ENCODE measurements at regions not wholly inside any gene's neighbourhood (a gene's known extent, or its start where the extent isn't known, plus 50 kb on each side); places are given as distances from the start of the nearest gene placed in this dataset.

DNA sequence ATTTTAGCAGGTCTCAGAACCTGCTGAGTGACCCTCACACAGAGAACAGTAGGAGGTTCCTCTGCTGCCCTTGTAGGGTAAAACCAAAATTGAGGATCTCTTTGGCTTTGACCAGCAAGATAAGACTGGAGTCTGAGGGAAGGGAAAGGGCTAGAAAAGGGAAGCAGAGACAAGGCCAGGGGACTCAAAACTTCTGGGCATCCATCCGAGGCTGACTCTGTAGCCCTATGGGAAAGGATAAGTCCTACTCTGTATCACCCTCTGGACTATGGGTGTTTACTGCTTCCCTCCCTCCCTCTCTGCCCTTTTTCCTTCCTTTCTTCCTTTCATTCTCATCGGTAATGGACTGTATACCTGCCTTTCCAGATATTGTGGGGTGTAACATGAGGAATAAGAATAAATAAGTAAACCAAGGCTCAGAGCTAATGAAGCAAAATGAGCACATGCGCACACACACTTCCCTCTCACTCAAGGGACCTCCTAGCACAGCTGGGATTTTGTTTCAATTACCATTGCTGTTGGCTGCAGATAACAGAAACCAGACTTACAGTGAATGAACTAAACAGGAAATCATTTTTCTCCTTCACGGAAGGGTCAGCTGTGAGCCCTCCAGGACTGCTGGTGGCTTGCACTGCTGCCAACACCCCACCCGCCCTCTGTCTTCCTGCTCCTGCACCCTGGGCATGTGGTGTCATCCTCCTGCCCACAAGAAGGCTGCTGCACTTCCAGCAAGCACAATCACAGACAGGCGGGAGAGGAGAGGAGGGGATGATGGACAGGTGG, 404.4 kb upstream of the CCDC196 start:
- no peak overlapping the region for H3K27ac Mint-ChIP-seq
- Histone ChIP-seq H3K36me3 (ENCODE audit: insufficient read depth, low read length) (no peaks in the 10 kb centered on the region), H3K4me1 (ENCODE audit: insufficient read depth, low read length) (no peaks in the 10 kb centered on the region), H3K9me3 (ENCODE audit: low read length) (no peaks in the 10 kb centered on the region), H3K27ac (ENCODE audit: low read depth, low read length) (no peak overlapping the region), H3K27me3 (ENCODE audit: insufficient read depth, low read length, poor library complexity, severe bottlenecking) (no peaks in the 10 kb centered on the region), H3K4me3 (ENCODE audit: low read length) (no peak overlapping the region)
- no peaks in the 10 kb centered on the region for H3K9me3 Mint-ChIP-seq
- CTCF ChIA-PET, result no interaction called here
- H3K36me3 Mint-ChIP-seq, result no peaks in the 10 kb centered on the region
- POLR2A ChIA-PET, result no interaction called here
- no peaks in the 10 kb centered on the region for H3K4me1 Mint-ChIP-seq
- no peak for DNase-seq
- no peak overlapping the region for H3K4me3 Mint-ChIP-seq
- H3K27me3 Mint-ChIP-seq, result peaks cover 8 to 36% of the 10 kb centered on the region in 2 donors

DNA sequence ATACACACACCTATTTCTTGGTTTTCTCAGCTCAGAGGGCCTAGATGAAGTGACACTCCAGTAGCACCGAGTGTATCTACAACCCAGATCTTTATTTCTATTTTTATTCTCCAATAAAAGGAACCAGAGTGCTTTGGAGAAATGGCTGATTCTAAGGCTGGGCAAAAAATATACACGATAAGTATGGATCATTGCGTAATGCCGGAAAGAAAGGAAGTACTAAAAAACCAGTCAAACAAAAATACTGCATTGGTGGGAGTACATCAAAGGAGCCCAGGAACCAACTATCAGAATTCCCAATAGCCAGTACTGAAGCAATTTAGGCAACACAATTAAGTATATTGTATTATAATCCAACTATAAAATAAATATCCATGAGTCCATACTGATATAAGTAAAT, 400.9 kb upstream of the CCDC196 start:
- Histone ChIP-seq H3K4me3 (ENCODE audit: low read length) (no peak overlapping the region), H3K4me1 (ENCODE audit: insufficient read depth, low read length) (no peaks in the 10 kb centered on the region), H3K27me3 (ENCODE audit: insufficient read depth, low read length, poor library complexity, severe bottlenecking) (no peaks in the 10 kb centered on the region), H3K9me3 (ENCODE audit: low read length) (no peaks in the 10 kb centered on the region), H3K27ac (ENCODE audit: low read depth, low read length) (no peak overlapping the region), H3K36me3 (ENCODE audit: insufficient read depth, low read length) (no peaks in the 10 kb centered on the region)
- peaks cover 4 to 19% of the 10 kb centered on the region in 2 donors for H3K27me3 Mint-ChIP-seq
- ChIA-PET CTCF (no interaction called here), POLR2A (no interaction called here)
- H3K9me3 Mint-ChIP-seq, result no peaks in the 10 kb centered on the region
- H3K4me3 Mint-ChIP-seq, result no peak overlapping the region
- H3K4me1 Mint-ChIP-seq, result no peaks in the 10 kb centered on the region
- H3K36me3 Mint-ChIP-seq, result no peaks in the 10 kb centered on the region
- H3K27ac Mint-ChIP-seq, result peak overlapping the region in 1 of 8 donors; percentile 46
- DNase-seq, result no peak

DNA sequence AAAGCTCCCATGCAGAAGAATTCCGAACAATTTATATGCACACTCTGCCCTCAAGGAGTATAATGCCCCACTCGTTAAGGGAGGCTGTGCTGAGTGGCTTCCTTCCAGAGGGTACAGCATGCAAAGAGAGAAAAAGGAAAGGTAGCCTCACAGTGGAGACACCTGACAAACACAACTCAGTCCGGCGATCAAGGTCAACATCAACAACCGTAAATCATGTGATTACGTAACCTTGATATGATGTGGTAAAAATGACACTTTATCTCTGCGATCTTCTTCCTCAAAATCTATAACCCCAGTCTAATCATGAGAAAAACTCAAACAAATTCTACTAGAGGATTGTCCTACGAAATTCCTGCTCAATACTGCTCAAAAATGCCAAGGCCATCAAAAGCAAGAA, 400.5 kb upstream of the CCDC196 start:
- ChIA-PET CTCF (no interaction called here), POLR2A (no interaction called here)
- no peaks in the 10 kb centered on the region for H3K9me3 Mint-ChIP-seq
- Histone ChIP-seq H3K27me3 (ENCODE audit: insufficient read depth, low read length, poor library complexity, severe bottlenecking) (no peaks in the 10 kb centered on the region), H3K9me3 (ENCODE audit: low read length) (no peaks in the 10 kb centered on the region), H3K36me3 (ENCODE audit: insufficient read depth, low read length) (no peaks in the 10 kb centered on the region), H3K27ac (ENCODE audit: low read depth, low read length) (no peak overlapping the region), H3K4me3 (ENCODE audit: low read length) (no peak overlapping the region), H3K4me1 (ENCODE audit: insufficient read depth, low read length) (no peaks in the 10 kb centered on the region)
- no peak for DNase-seq
- peak overlapping the region in 1 of 8 donors; percentile 46 for H3K27ac Mint-ChIP-seq
- no peaks in the 10 kb centered on the region for H3K4me1 Mint-ChIP-seq
- H3K36me3 Mint-ChIP-seq, result no peaks in the 10 kb centered on the region
- no peak overlapping the region for H3K4me3 Mint-ChIP-seq
- peaks cover 2 to 16% of the 10 kb centered on the region in 2 donors for H3K27me3 Mint-ChIP-seq

DNA sequence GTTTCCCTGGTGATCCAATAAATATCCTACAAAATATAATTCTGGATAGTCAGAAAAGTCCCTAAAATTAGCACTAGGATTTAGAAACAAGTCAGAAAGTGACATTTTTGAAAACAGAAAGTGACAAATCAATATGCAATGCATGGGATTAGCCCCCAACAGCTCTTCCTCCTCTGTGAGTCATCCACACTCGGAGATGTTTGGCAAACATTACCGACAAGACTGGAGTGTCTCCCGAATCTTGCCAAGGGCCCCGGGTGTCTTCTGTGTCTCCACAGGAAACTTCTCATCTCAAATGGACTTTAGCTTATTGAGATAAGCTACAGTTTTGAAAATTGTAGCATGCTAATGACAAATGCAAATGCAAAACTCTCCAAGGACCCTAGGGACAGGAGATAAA, 398.9 kb upstream of the CCDC196 start:
- no peak for DNase-seq
- H3K9me3 ChIP-seq (ENCODE audit: low read length), result no peaks in the 10 kb centered on the region
- no peaks in the 10 kb centered on the region for H3K27me3 ChIP-seq (ENCODE audit: insufficient read depth, low read length, poor library complexity, severe bottlenecking)
- no peaks in the 10 kb centered on the region for H3K4me1 ChIP-seq (ENCODE audit: insufficient read depth, low read length)
- POLR2A ChIA-PET, result no interaction called here
- H3K27me3 Mint-ChIP-seq, result peaks cover 0 to 12% of the 10 kb centered on the region in 2 donors
- CTCF ChIA-PET, result interaction anchor here (0.8 to 1.1 kb wide), 2 partner anchors 17 to 826 kb away, joined by 3 read pairs; no protein-coding TSS in a partner anchor
- no peaks in the 10 kb centered on the region for H3K36me3 Mint-ChIP-seq
- H3K4me3 Mint-ChIP-seq, result no peak overlapping the region
- no peak overlapping the region for H3K27ac ChIP-seq (ENCODE audit: low read depth, low read length)
- H3K4me1 Mint-ChIP-seq, result no peaks in the 10 kb centered on the region
- no peaks in the 10 kb centered on the region for H3K9me3 Mint-ChIP-seq
- H3K36me3 ChIP-seq (ENCODE audit: insufficient read depth, low read length), result no peaks in the 10 kb centered on the region
- no peak overlapping the region for H3K27ac Mint-ChIP-seq
- no peak overlapping the region for H3K4me3 ChIP-seq (ENCODE audit: low read length)

DNA sequence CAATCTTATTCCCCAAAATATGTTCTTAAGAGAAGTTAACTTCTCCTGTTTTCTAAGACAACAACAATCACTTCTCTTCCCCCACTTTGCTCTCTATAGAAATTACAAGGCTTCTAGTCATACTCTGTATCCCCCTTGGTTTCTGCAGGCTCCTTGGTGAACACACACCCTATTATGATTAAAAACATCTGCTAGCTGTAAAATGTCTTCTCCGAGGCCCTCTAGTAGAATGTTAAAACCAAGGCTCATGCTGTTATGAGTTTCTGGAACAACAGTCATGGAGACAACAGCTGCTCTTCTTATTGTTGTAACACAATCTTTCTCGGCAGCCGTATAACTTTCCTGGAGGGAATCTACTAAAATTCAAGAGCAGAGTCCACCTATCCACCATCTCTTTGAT, 397.5 kb upstream of the CCDC196 start:
- no peak overlapping the region for H3K4me3 ChIP-seq (ENCODE audit: low read length)
- Mint-ChIP-seq H3K36me3 (no peaks in the 10 kb centered on the region), H3K27me3 (peaks cover 0 to 7% of the 10 kb centered on the region in 2 donors), H3K4me1 (no peaks in the 10 kb centered on the region), H3K4me3 (no peak overlapping the region), H3K9me3 (no peaks in the 10 kb centered on the region), H3K27ac (no peak overlapping the region)
- no peak overlapping the region for H3K27ac ChIP-seq (ENCODE audit: low read depth, low read length)
- DNase-seq, result no peak
- ChIA-PET POLR2A (no interaction called here), CTCF (no interaction called here)
- H3K4me1 ChIP-seq (ENCODE audit: insufficient read depth, low read length), result no peaks in the 10 kb centered on the region
- H3K36me3 ChIP-seq (ENCODE audit: insufficient read depth, low read length), result no peaks in the 10 kb centered on the region
- no peaks in the 10 kb centered on the region for H3K9me3 ChIP-seq (ENCODE audit: low read length)
- no peaks in the 10 kb centered on the region for H3K27me3 ChIP-seq (ENCODE audit: insufficient read depth, low read length, poor library complexity, severe bottlenecking)

DNA sequence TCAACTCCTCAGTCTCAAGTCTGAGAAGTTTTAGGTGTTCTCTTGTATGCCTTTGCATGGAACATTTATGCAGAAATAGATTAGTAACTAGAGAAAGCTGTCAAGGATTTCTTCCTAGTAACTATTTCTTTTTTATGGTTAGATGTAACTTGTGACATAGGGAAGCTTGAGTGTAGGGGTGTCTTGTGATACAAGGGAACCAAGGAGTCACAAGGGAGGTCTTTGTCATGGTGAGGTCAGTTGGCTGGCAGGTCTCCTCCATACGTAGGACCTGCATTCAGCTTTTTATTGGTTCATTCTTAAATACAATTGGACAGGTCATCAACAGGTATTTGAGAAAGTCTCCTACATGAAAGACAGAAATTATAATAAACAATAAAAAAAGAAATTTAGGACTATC, 394.0 kb upstream of the CCDC196 start:
- Mint-ChIP-seq H3K27ac (peak overlapping the region in 1 of 8 donors; percentile 12), H3K4me3 (no peak overlapping the region), H3K27me3 (peaks cover 0 to 4% of the 10 kb centered on the region in 2 donors), H3K4me1 (no peaks in the 10 kb centered on the region), H3K9me3 (no peaks in the 10 kb centered on the region), H3K36me3 (no peaks in the 10 kb centered on the region)
- no peaks in the 10 kb centered on the region for H3K36me3 ChIP-seq (ENCODE audit: insufficient read depth, low read length)
- H3K27me3 ChIP-seq (ENCODE audit: insufficient read depth, low read length, poor library complexity, severe bottlenecking), result no peaks in the 10 kb centered on the region
- no peak overlapping the region for H3K4me3 ChIP-seq (ENCODE audit: low read length)
- H3K9me3 ChIP-seq (ENCODE audit: low read length), result no peaks in the 10 kb centered on the region
- no peaks in the 10 kb centered on the region for H3K4me1 ChIP-seq (ENCODE audit: insufficient read depth, low read length)
- DNase-seq, result no peak
- CTCF ChIA-PET, result no interaction called here
- POLR2A ChIA-PET, result no interaction called here
- H3K27ac ChIP-seq (ENCODE audit: low read depth, low read length), result no peak overlapping the region

DNA sequence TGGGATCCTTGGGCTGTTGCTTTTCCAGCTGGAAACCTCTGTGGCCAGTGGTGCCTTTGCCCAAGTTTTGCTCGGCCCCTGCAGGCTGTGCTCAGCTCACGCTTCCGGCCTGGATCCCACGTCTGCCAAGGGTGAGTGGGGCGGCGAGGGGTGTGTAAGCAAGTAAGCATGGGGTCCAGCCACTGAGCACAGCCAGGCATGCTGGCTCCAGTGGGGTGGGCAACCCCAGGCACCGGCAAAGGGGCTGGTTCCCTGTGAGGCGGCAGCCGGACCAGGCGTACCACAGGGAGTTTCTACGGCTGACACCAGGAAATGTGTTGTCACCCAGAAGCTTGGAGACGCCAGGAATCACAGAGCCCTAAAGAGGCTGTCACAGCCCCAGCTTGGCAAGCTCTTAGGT, 393.4 kb upstream of the CCDC196 start:
- Histone ChIP-seq H3K4me1 (ENCODE audit: insufficient read depth, low read length) (no peaks in the 10 kb centered on the region), H3K9me3 (ENCODE audit: low read length) (no peaks in the 10 kb centered on the region), H3K36me3 (ENCODE audit: insufficient read depth, low read length) (no peaks in the 10 kb centered on the region), H3K27ac (ENCODE audit: low read depth, low read length) (no peak overlapping the region), H3K27me3 (ENCODE audit: insufficient read depth, low read length, poor library complexity, severe bottlenecking) (no peaks in the 10 kb centered on the region), H3K4me3 (ENCODE audit: low read length) (no peak overlapping the region)
- Mint-ChIP-seq H3K4me3 (no peak overlapping the region), H3K27ac (no peak overlapping the region), H3K27me3 (peaks cover 0 to 4% of the 10 kb centered on the region in 2 donors), H3K4me1 (no peaks in the 10 kb centered on the region), H3K36me3 (no peaks in the 10 kb centered on the region), H3K9me3 (no peaks in the 10 kb centered on the region)
- no peak for DNase-seq
- CTCF ChIA-PET, result no interaction called here
- POLR2A ChIA-PET, result no interaction called here

DNA sequence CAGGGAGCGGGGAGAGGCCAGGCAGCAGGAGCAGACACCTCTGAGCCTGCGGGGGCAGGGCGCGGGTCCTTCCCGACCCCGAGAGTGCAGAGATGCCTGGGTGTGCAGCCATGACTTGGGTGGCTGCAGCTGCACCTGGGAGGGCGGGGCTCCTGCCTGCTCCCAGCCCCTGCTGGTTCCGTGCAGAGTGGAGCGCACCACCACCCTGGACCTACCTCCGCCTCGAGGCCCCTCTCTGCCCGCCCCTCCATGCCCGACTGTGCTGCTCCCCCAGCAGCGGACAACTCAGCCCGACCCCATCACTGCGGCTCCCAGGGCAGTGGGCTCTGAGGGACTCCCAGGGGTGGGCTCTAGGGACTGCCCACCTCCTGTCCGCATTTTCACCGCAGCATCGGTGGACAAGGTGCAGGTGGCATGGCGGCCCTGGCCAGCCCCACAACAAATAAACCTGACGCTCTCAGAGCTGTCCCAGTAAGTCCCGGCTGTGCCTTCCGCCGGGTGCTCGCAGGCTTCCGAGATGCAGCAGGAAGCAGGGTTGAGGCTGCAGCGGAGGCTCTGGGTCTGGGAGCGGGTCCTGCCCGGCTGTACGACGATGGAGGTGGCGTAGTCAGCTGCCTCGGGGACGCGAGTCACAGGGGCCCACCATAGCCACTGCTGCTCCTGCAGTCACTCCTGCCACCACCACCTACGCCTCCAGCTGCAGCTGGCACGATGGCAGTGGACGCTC, 392.0 kb upstream of the CCDC196 start:
- H3K4me1 ChIP-seq (ENCODE audit: insufficient read depth, low read length), result no peaks in the 10 kb centered on the region
- peaks cover 0 to 4% of the 10 kb centered on the region in 2 donors for H3K27me3 Mint-ChIP-seq
- H3K4me1 Mint-ChIP-seq, result no peaks in the 10 kb centered on the region
- no peak overlapping the region for H3K4me3 ChIP-seq (ENCODE audit: low read length)
- no peaks in the 10 kb centered on the region for H3K36me3 ChIP-seq (ENCODE audit: insufficient read depth, low read length)
- no peak for DNase-seq
- CTCF ChIA-PET, result no interaction called here
- H3K27me3 ChIP-seq (ENCODE audit: insufficient read depth, low read length, poor library complexity, severe bottlenecking), result no peaks in the 10 kb centered on the region
- no peaks in the 10 kb centered on the region for H3K36me3 Mint-ChIP-seq
- no peaks in the 10 kb centered on the region for H3K9me3 Mint-ChIP-seq
- H3K27ac ChIP-seq (ENCODE audit: low read depth, low read length), result no peak overlapping the region
- POLR2A ChIA-PET, result no interaction called here
- H3K27ac Mint-ChIP-seq, result no peak overlapping the region
- H3K4me3 Mint-ChIP-seq, result no peak overlapping the region
- no peaks in the 10 kb centered on the region for H3K9me3 ChIP-seq (ENCODE audit: low read length)
